HG03064 (cell line): ENCODE measurements at regions not wholly inside any gene's neighbourhood (a gene's known extent, or its start where the extent isn't known, plus 50 kb on each side); places are given as distances from the start of the nearest gene placed in this dataset.

Source experiments
- ATAC-seq: cut with Tn5 transposase; IDR thresholded peaks from one replicate; pipeline ENCODE4 v1.9.1; 2021; ENCODE audit warnings: low read depth; ENCODE audit not compliant: unreplicated experiment

- ATAC-seq: no peak
Observed at GRCh38 chr13:34884366-34884765, 57.7 kb upstream of the NBEA start.

GRCh38 chr13:34886121-34886875, 55.8 kb upstream of the NBEA start:
- ATAC-seq: no peak

GRCh38 chr13:34886987-34887386, 55.1 kb upstream of the NBEA start:
- ATAC-seq: no peak
